Breast epithelium (tissue), 3 donors: ENCODE measurements at regions not wholly inside any gene's neighbourhood (a gene's known extent, or its start where the extent isn't known, plus 50 kb on each side); places are given as distances from the start of the nearest gene placed in this dataset.

Experiments used
- CTCF ChIP-seq, 3 donors: fragments of 450-650 bp; IDR thresholded peaks; one replicate each; pipeline ENCODE4 v1.5.1; 2016 to 2017; ENCODE audit warnings: antibody characterized with exemption in 3 of 3, mild to moderate bottlenecking in 3 of 3, moderate library complexity in 3 of 3
- POLR2A ChIP-seq: fragments of 450-650 bp; IDR thresholded peaks from one replicate; pipeline ENCODE4 v1.6.1; 2016; ENCODE audit warnings: antibody characterized with exemption, mild to moderate bottlenecking, moderate library complexity

GRCh38 chr12:102659200-102659911 is 179.0 kb upstream of the IGF1 start:
- TF ChIP-seq CTCF (IDR thresholded peaks at IDR 0.05) (no peak), POLR2A (no peak)
